OCI-LY1 (cell line): ENCODE measurements at regions not wholly inside any gene's neighbourhood (a gene's known extent, or its start where the extent isn't known, plus 50 kb on each side); places are given as distances from the start of the nearest gene placed in this dataset.

ENCODE experiments used
- H2AFZ ChIP-seq: fragments of 200-600 bp; sonication (generic), shearing (Covaris generic); 2 replicates; pipeline ENCODE4 v1.6.0; 2014; ENCODE audit warnings: antibody characterized with exemption, mild to moderate bottlenecking, low read length
- H3F3A ChIP-seq: fragments of 200-600 bp; sonication (generic), shearing (Covaris generic); 2 replicates; pipeline ENCODE4 v1.6.0; 2014; ENCODE audit warnings: mild to moderate bottlenecking, antibody characterized with exemption, low read length, moderate library complexity; ENCODE audit not compliant: insufficient read depth
- H3K27ac ChIP-seq: fragments of 200-600 bp; sonication (generic); 2 replicates; pipeline ENCODE4 v1.5.1; 2014; ENCODE audit warnings: low read length, mixed run types, mild to moderate bottlenecking, low read depth; ENCODE audit not compliant: poor library complexity, severe bottlenecking
- H3K27me3 ChIP-seq: fragments of 200-600 bp; sonication (generic); 2 replicates; pipeline ENCODE4 v1.6.0; 2014; ENCODE audit warnings: antibody characterized with exemption, mild to moderate bottlenecking, low read length, moderate library complexity; ENCODE audit not compliant: insufficient read depth
- H3K36me3 ChIP-seq: fragments of 200-600 bp; sonication (generic); 2 replicates; pipeline ENCODE4 v1.6.1; 2014; ENCODE audit warnings: mild to moderate bottlenecking, antibody characterized with exemption, low read length, moderate library complexity, mixed read lengths; ENCODE audit not compliant: insufficient read depth
- H3K4me1 ChIP-seq: fragments of 200-600 bp; sonication (generic); 2 replicates; pipeline ENCODE4 v1.5.1; 2014; ENCODE audit warnings: mild to moderate bottlenecking, low read length, moderate library complexity; ENCODE audit not compliant: insufficient read depth, severe bottlenecking
- H3K4me2 ChIP-seq: fragments of 200-600 bp; sonication (generic), shearing (Covaris generic); 2 replicates; pipeline ENCODE4 v1.6.1; 2014; ENCODE audit warnings: low read length
- H3K4me3 ChIP-seq: fragments of 200-600 bp; sonication (generic); 2 replicates; pipeline ENCODE4 v1.5.1; 2014; ENCODE audit warnings: low read length, low read depth, mild to moderate bottlenecking, mixed read lengths; ENCODE audit not compliant: poor library complexity, severe bottlenecking
- H3K79me2 ChIP-seq: fragments of 200-600 bp; shearing (Covaris generic); 2 replicates; pipeline ENCODE4 v1.6.1; 2016; ENCODE audit warnings: mixed run types, low read length, mixed read lengths; ENCODE audit not compliant: insufficient read depth
- H3K9ac ChIP-seq: fragments of 200-600 bp; sonication (generic), shearing (Covaris generic); 2 replicates; pipeline ENCODE4 v1.6.1; 2014; ENCODE audit warnings: mild to moderate bottlenecking, low read length, mixed read lengths
- H3K9me2 ChIP-seq: fragments of 200-600 bp; sonication (generic), shearing (Covaris generic); 2 replicates; pipeline ENCODE4 v1.6.1; 2014; ENCODE audit warnings: low read depth, mild to moderate bottlenecking, low read length, mixed read lengths
- H3K9me3 ChIP-seq: fragments of 200-600 bp; shearing (Covaris generic); 2 replicates; pipeline ENCODE4 v1.6.1; 2014; ENCODE audit warnings: low read length, mixed read lengths
- H4K20me1 ChIP-seq: fragments of 200-600 bp; sonication (generic), shearing (Covaris generic); 2 replicates; pipeline ENCODE4 v1.6.0; 2016; ENCODE audit warnings: mild to moderate bottlenecking, low read length; ENCODE audit not compliant: insufficient read depth
- EZH2 ChIP-seq: fragments of 200-600 bp; sonication (generic), shearing (Covaris generic); IDR thresholded peaks from 2 replicates; pipeline ENCODE4 v1.8.0; 2017; ENCODE audit warnings: borderline replicate concordance, mixed run types, mild to moderate bottlenecking, antibody characterized with exemption, low read length, moderate library complexity, mixed read lengths
- TF ChIP-seq, protein P1 (sequence below): fragments of 200-600 bp; sonication (generic), shearing (Covaris generic); IDR thresholded peaks from 2 replicates; pipeline ENCODE4 v1.5.1; 2017; ENCODE audit warnings: mild to moderate bottlenecking, antibody characterized with exemption, low read length, moderate library complexity, mixed read lengths

DNA sequence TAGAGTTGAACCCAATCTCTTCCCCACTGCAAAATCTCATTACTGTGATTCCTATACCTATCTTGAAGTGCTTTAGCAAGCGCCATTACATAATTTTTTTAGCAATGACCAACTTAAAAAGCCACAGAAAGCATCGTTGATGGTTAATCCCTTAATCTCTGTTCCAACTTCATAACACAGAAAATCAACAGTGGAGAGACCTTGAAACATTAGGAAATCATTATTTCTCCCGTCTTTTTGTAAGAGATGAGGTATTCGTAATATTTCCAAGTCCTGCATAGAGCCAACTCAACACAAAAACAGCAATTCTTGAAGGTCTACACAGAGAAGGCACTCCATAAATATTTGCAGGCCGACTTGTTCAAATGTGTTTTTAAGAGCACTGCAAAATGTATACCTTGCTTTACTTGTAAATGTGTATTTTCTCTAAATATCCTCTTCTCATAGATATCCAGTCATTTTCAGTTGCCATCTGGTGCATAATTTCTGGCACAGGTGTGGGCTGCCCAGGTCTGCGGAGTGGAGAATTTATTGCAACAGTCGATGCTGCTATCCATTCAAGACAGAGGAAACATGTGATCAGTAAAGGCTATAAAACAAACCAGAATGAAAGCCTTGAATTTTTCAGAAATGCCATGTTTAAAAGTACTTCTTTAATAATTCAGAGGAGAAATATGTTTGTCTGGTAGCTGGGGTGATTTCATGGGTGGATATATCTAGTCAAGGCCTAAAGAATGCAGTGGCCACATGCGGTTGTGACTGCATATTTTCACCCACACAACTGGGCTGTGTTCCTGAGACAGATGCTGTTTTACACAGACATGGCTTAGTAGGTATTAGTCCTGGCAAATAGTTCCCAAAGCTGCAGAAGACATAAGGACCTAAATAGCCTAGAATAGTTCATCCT is 234.3 kb upstream of the STARD13 start:
- Histone ChIP-seq H2AFZ (no peak overlapping the region), H3K9me2 (no peaks in the 10 kb centered on the region), H3K4me3 (no peak overlapping the region), H3K4me1 (peaks cover 16% of the 10 kb centered on the region), H3K27me3 (no peaks in the 10 kb centered on the region), H3K4me2 (no peak overlapping the region), H3F3A (no peaks in the 10 kb centered on the region), H4K20me1 (no peaks in the 10 kb centered on the region), H3K79me2 (no peaks in the 10 kb centered on the region), H3K36me3 (no peaks in the 10 kb centered on the region), H3K9ac (no peak overlapping the region), H3K27ac (no peak overlapping the region), H3K9me3 (no peaks in the 10 kb centered on the region)
- no peak for TF ChIP-seq EZH2
- TF ChIP-seq, protein P1, sequence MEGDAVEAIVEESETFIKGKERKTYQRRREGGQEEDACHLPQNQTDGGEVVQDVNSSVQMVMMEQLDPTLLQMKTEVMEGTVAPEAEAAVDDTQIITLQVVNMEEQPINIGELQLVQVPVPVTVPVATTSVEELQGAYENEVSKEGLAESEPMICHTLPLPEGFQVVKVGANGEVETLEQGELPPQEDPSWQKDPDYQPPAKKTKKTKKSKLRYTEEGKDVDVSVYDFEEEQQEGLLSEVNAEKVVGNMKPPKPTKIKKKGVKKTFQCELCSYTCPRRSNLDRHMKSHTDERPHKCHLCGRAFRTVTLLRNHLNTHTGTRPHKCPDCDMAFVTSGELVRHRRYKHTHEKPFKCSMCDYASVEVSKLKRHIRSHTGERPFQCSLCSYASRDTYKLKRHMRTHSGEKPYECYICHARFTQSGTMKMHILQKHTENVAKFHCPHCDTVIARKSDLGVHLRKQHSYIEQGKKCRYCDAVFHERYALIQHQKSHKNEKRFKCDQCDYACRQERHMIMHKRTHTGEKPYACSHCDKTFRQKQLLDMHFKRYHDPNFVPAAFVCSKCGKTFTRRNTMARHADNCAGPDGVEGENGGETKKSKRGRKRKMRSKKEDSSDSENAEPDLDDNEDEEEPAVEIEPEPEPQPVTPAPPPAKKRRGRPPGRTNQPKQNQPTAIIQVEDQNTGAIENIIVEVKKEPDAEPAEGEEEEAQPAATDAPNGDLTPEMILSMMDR = no peak

DNA sequence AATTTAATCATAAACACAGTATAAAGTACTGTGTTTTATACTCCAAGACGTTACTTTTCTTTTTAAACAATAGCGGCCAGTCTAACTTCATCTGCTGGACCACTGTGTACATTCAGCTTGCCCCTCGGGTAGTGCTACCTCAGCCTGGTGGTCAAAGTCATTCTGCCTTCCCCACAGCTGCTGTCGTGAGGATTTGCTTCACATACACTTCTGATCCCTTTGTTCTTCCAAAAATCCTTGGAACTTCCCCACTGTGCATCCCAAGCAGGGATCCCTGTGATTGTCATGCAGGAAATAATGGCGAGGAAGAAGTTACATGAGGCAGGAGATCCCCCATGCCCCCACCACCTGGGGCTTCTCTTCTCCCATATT is 234.9 kb upstream of the STARD13 start:
- Histone ChIP-seq H3F3A (no peaks in the 10 kb centered on the region), H4K20me1 (no peaks in the 10 kb centered on the region), H3K27me3 (no peaks in the 10 kb centered on the region), H2AFZ (no peak overlapping the region), H3K9ac (no peak overlapping the region), H3K4me2 (no peak overlapping the region), H3K79me2 (no peaks in the 10 kb centered on the region), H3K4me1 (peaks cover 13% of the 10 kb centered on the region), H3K9me3 (no peaks in the 10 kb centered on the region), H3K36me3 (no peaks in the 10 kb centered on the region), H3K27ac (no peak overlapping the region), H3K9me2 (no peaks in the 10 kb centered on the region), H3K4me3 (no peak overlapping the region)
- TF ChIP-seq EZH2 = no peak
- TF ChIP-seq, protein P1 = no peak

GRCh38 chr13:33524086-33524485 is 238.5 kb upstream of the STARD13 start:
- Histone ChIP-seq H4K20me1 (no peaks in the 10 kb centered on the region), H3K4me2 (no peak overlapping the region), H3K9ac (no peak overlapping the region), H2AFZ (no peak overlapping the region), H3K27ac (no peak overlapping the region), H3F3A (no peaks in the 10 kb centered on the region), H3K9me3 (no peaks in the 10 kb centered on the region), H3K4me1 (peaks cover 7% of the 10 kb centered on the region), H3K79me2 (no peaks in the 10 kb centered on the region), H3K4me3 (no peak overlapping the region), H3K9me2 (no peaks in the 10 kb centered on the region), H3K27me3 (no peaks in the 10 kb centered on the region), H3K36me3 (no peaks in the 10 kb centered on the region)
- TF ChIP-seq, protein P1 = no peak
- no peak for TF ChIP-seq EZH2
